ENCODE measurements at regions not wholly inside any gene's neighbourhood (a gene's known extent, or its start where the extent isn't known, plus 50 kb on each side); places are given as distances from the start of the nearest gene placed in this dataset.

- TF ChIP-seq CTCF (IDR thresholded peaks at IDR 0.05) (no peak), POLR2A (IDR thresholded peaks at IDR 0.05) (no peak)
These were observed 89.8 kb downstream of the RHOU start for GRCh38 chr1:228825041-228825440.

Data from upper lobe of left lung (tissue), 4 donors.